Upper lobe of left lung (tissue), 4 donors: ENCODE measurements at regions not wholly inside any gene's neighbourhood (a gene's known extent, or its start where the extent isn't known, plus 50 kb on each side); places are given as distances from the start of the nearest gene placed in this dataset.

ENCODE experiments used
- CTCF ChIP-seq, 6 experiments: fragments of 450-650 bp in 4 of 6; fragments of 200-600 bp in 2 of 6; sonication (generic) in 2 of 6; IDR thresholded peaks; one replicate each; pipeline ENCODE4 v1.5.1; 2016 to 2019; ENCODE audit warnings: antibody characterized with exemption in 6 of 6
- EP300 ChIP-seq, 4 donors: sonication (generic); formaldehyde crosslinking; IDR thresholded peaks; one replicate each; pipeline ENCODE4 v1.5.1; 2017; ENCODE audit warnings: antibody characterized with exemption in 4 of 4, control low read depth in 2 of 4
- POLR2A ChIP-seq, 4 donors: fragments of 450-650 bp; IDR thresholded peaks; one replicate each; pipeline ENCODE4 v1.5.1; 2016 to 2017; ENCODE audit warnings: antibody characterized with exemption in 4 of 4, mild to moderate bottlenecking in 2 of 4
- POLR2AphosphoS5 ChIP-seq, 2 donors: sonication (generic); formaldehyde crosslinking; IDR thresholded peaks; one replicate each; pipeline ENCODE4 v1.5.1; 2017; ENCODE audit warnings: antibody characterized with exemption in 2 of 2

DNA sequence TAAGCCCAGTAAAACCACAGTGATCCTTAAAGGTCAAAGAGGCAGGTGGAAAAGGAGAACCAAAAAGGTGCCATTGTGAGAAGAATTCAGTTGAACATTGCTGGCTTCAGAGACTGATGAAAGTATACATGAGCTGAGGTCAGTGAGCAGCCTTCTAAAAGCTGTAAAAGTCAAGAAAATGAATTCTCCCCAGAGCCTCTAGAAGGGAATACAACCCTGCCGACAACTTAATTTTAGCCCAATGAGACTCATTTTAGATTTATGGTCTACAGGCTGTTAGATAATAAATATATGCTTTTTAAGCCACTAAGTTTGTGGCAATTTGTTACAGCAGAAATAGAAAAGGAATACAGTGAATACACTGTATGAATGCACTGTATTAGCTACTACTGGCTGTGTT is 911.4 kb downstream of the TRIB2 start:
- TF ChIP-seq CTCF (IDR thresholded peaks at IDR 0.05) (no peak), POLR2A (IDR thresholded peaks at IDR 0.05) (no peak), EP300 (IDR thresholded peaks at IDR 0.05) (no peak), POLR2AphosphoS5 (IDR thresholded peaks at IDR 0.05) (no peak)
